DND-41 (cell line): ENCODE measurements at regions not wholly inside any gene's neighbourhood (a gene's known extent, or its start where the extent isn't known, plus 50 kb on each side); places are given as distances from the start of the nearest gene placed in this dataset.

ENCODE experiments used
- EZH2 ChIP-seq: IDR thresholded peaks from 3 replicates; pipeline ENCODE4 v1.6.1; 2012; ENCODE audit warnings: borderline replicate concordance, low read depth, mild to moderate bottlenecking, moderate library complexity, low read length, inconsistent platforms; ENCODE audit not compliant: severe bottlenecking
- TF ChIP-seq, protein P1 (sequence below): IDR thresholded peaks from 2 replicates; pipeline ENCODE4 v1.5.1; 2012; ENCODE audit warnings: borderline replicate concordance, low read length, moderate library complexity, mild to moderate bottlenecking; ENCODE audit not compliant: poor library complexity, severe bottlenecking; ENCODE audit errors: extremely low read depth

DNA sequence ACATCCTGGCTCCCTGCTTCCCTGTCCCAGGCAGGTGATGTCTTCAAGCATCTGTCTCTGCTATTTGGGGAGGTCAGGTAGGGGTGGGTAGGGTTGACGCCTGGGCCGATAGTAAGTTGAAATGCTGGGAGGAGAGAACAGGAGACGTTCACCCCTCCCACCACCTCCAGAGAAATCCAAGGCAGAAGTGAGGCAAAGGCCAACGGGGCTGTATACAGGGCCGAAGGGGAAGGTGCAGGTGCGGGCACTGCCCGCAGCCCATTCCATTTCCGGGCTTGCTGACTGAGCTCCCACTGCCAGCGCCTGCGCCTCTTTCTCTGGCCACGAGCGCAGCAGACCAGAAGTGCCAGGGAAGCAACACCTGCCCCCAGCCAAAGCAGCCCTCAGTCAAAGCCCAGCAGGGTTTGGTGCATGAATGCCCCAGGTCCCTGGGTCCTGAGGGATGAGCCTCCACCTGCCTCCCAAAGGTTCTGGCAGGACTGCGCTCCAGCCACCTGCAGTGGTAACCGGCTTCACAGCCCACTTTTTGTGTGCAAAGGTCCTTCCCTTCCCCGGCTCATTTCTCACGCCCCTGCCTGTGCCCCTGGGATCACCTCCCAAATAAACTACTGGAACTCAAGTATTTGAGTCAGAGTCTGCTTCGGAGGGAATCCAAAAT is 127.6 kb upstream of the TNRC6C start:
- TF ChIP-seq, protein P1, sequence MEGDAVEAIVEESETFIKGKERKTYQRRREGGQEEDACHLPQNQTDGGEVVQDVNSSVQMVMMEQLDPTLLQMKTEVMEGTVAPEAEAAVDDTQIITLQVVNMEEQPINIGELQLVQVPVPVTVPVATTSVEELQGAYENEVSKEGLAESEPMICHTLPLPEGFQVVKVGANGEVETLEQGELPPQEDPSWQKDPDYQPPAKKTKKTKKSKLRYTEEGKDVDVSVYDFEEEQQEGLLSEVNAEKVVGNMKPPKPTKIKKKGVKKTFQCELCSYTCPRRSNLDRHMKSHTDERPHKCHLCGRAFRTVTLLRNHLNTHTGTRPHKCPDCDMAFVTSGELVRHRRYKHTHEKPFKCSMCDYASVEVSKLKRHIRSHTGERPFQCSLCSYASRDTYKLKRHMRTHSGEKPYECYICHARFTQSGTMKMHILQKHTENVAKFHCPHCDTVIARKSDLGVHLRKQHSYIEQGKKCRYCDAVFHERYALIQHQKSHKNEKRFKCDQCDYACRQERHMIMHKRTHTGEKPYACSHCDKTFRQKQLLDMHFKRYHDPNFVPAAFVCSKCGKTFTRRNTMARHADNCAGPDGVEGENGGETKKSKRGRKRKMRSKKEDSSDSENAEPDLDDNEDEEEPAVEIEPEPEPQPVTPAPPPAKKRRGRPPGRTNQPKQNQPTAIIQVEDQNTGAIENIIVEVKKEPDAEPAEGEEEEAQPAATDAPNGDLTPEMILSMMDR = no peak
- no peak for TF ChIP-seq EZH2
